ENCODE measurements at regions not wholly inside any gene's neighbourhood (a gene's known extent, or its start where the extent isn't known, plus 50 kb on each side); places are given as distances from the start of the nearest gene placed in this dataset.
"Not testable (repeated sequence)": the region's sequence is repeated elsewhere in the genome, so short reads cannot be mapped to it uniquely, and the experiment has no call there.

- no peak for DNase-seq
Measured at GRCh38 chr5:58357121-58357520, 102.8 kb downstream of the PLK2 start.

DNA sequence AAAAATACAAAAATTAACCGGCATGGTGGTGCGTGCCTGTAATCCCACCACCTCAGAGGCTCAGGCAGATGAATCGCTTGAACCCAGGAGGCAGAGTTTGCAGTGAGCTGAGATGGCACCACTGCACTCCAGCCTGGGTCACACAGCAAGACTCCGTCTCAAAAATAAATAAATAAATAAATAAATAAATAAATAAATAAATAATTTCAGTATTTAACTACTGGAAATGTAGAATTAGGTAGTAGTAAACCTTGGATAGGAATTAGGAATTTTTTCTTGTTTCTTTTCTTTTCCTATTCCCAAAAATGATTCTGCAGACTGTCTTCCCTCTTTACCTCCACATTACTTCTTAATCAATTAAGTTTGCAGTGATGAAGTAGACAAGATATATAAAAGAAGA is 103.2 kb downstream of the PLK2 start:
- DNase-seq = no peak

DNA sequence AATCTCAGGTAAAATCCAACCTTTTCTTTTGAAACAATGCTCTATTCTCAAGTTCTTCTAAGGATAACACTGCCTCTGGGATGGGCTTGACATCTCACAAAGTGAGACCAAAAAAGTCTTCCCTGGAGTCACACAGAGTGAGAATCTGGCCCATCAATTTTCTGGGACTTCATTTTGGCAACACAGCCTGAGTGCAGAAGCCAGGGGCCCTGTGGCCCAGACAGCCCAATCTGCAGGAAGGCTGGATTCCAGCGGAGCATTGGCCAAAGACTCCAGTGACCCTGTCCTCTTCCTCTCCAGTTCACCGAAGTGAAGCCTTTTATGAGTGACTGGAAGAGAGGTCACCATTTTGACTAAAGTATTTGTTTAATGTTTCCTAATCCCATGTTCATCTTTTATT is 105.1 kb downstream of the PLK2 start:
- no peak for DNase-seq

DNA sequence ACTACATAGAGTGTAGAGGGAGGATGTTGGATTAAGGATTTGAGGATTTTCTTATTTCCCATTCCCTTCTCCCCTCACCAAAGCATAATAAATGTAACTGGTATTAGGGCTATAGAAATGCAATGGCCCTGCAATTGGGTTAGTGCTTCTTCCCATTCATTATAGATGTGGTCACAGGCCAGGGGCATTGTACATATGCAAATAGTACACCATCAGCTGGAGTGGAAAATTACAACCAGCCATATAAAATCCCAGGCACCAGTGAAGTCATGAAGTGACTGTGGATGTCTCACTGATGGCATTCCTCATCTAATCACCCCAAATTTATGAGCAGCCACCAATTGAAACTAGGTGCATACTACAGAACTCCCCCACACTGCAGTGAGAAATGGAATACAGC is 105.9 kb downstream of the PLK2 start:
- DNase-seq = no peak

- no peak for DNase-seq
Measured at GRCh38 chr5:58351190-58351589, 108.7 kb downstream of the PLK2 start.

DNA sequence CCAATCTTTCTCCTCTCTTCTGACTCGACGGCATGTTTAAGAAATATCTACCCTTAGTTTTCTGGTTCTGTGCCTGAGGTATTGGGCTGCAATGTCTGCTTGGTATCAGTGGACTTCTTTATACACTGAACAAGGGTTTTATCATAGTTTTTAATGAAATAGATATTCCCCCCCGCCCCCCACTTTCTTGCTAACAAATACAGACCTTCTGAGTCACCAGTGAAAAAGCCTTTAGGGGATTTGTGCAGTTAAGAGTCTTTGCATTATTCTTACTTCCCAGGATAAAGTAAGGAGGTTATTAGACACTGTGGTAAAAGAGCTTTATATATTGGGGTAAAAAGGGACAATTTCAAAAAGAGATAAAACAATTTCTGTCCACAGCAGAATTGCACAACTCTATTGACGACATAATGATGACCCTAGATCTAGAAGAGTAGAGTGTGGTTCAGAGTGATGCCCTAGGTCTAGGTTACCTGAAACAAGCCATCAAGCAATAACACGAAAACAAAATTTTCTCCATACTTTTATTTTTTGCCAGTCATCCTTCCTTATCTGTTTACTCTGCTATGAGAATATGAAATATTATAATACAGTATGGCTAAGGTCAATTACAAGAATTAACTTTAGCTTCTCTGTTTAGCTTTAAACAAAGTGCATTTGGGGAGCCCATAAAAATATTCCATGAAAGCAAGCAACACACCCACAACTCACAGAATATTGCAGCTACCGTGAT is 110.7 kb downstream of the PLK2 start:
- no peak for DNase-seq

GRCh38 chr5:58346041-58346440 is 113.8 kb downstream of the PLK2 start:
- no peak for DNase-seq

DNA sequence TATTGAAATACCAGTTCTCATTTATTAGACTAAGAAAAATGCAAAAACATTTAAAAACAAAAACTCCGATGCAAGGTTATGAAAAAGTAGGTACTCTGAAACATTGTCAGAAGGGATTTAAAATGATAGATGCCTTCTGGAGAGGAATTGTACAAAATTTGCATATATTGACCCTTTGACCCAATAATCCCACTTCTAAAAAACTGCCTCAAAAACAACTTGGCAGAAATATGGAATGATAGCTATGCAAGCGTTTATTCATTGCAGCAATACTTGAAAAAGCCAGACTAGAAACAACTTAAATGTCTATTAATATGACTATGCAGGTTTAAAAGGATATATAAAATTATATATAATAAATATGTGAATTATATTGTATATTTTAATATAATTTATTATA is 118.4 kb downstream of the PLK2 start:
- DNase-seq = no peak

DNA sequence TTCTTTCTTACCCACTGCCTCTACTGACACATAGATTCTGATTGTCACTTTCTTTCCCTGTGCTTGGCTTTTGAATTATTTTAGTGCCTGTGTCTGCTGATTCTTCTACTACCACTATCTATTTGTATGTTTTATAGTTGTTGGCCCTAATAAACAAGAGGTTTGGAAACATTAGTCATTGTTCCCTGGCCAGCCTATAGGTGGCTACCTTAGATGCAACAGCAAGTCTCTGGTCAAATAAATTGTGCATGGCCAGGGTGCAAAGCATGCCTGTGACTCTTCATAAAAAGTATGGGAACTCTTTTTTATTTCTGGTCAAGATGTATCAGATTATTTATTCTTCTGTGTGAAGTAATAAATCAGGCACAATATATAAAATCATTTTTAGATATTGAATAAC is 124.4 kb downstream of the PLK2 start:
- no peak for DNase-seq

GRCh38 chr5:58334035-58334434 is 125.9 kb downstream of the PLK2 start:
- no peak for DNase-seq

DNA sequence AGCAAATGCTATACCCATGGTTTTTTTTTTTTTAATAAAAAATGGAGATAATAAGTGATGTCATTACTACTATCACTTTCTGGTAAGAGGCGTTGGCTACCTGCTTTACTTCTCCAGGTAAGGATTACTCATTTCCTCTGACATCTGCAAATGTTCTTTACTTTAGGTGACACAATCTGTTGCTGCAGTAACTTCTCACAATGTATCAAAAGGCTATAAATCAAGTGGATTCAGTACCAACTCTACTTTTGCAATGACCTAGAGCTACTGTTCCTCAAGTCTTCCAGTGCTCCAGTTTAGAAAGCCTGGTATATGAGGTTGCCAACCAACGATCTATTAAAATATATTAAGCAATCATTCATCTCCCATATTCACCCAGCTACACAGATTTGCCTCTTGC is 129.1 kb downstream of the PLK2 start:
- DNase-seq = no peak

- no peak for DNase-seq
Measured at GRCh38 chr5:58327289-58327688, 132.6 kb downstream of the PLK2 start.

DNA sequence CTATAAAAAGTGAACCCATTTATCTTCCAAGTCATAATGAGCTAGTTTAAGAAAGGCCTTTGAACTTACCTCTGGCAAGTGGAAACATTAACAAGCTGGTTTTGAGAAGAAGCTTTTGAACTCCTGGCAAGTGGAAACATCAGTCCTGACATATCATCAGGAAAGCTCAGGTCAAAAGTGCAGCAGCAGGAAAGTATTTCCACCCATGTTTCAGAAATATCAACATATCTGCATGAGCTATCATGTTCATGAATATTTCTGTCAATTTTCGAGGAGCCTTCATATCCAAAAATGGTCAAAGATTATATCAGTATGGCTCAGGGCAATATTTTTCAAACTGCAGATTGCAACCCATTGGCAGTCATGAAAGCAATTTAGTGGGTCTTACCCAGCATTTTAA is 133.9 kb downstream of the PLK2 start:
- no peak for DNase-seq

GRCh38 chr5:58322453-58322852 is 137.4 kb downstream of the PLK2 start:
- no peak for DNase-seq

- DNase-seq = no peak
Measured at GRCh38 chr5:58318468-58318867, 141.4 kb downstream of the PLK2 start.

- DNase-seq = no peak
Measured at GRCh38 chr5:58317808-58318207, 142.1 kb downstream of the PLK2 start.

- no peak for DNase-seq
Measured at GRCh38 chr5:58317009-58317408, 142.9 kb downstream of the PLK2 start.

- no peak for DNase-seq
Measured at GRCh38 chr5:58315794-58316193, 144.1 kb downstream of the PLK2 start.

DNA sequence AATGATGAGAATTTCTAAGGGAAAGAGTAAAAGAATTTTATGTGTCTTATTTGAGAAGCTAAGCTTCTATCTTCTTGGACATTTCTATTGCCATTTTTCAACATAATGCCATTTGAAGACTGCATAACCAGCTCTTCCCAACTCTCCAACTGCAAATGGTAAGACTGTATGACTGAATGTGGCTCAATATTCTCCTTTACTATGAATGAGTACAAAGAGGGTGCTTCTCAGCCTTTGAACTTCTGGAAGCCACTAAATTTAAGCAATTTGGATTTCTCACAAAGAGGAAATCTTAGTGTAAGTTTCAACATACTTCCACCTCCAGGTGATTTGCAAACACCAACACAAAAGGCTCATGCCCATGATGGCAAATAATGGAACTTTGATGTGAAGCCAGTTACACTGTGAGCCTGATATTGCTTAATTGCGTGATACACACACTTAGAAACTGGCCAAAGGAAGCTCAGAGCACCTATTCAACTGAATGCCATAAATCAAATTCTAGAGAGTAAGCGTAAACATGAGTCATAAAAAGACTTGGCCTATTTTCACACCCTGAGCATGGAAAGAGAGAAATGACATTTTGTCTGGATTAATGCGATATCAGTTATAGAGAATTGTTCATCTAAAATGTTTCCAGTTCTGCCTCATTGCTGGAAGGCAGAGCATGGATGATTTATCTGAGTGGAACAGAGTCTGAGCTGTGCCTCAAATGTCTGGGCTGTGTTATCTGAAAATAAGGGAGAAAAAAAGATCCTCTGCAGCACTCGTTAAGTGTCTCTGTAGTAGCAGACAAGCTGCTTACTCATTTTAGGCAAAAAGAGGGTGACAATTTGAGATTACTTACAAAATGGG is 145.3 kb downstream of the PLK2 start:
- DNase-seq = peak; percentile 8

DNA sequence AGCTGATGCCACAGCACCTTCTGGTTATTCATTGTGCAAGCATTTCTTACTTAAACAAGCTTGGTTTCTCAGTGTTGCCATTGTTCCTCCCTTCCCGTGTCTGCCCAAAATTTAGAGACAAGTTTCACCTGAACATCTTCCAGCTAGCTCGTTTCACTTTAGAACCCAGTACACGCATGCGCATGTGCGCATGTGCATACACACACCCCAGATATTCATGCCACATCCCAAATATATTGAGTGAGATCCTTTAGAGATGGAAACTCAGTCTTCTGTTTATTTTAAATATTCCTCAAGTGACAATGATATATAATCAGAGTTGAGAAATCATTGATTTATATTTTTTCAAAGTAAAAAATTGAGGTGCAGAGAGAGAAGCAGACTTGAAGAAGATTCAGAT is 147.6 kb downstream of the PLK2 start:
- DNase-seq = no peak

DNA sequence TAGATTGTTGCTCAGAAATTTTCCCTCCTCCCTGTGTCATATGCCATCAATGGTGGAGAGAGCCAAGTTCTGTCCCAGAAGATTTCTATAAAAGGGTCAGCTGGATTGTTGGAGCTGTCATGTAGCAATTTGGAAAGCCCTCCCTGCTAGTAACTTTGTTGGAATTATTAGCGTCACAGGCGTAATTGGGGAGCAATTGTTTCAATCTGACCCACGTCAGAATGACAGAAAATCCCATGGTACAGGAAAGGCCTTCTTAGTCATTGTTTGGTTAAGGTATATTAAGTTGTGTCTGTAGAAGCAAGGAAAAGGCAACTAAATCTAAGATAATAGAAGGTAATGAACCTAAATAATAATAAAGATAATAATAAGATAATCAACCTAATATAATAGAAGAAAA is 148.4 kb downstream of the PLK2 start:
- DNase-seq = no peak

- DNase-seq = not testable (repeated sequence)
Measured at GRCh38 chr5:58308384-58308783, 151.5 kb downstream of the PLK2 start.

GRCh38 chr5:58300346-58300895 is 159.5 kb downstream of the PLK2 start:
- no peak for DNase-seq

DNA sequence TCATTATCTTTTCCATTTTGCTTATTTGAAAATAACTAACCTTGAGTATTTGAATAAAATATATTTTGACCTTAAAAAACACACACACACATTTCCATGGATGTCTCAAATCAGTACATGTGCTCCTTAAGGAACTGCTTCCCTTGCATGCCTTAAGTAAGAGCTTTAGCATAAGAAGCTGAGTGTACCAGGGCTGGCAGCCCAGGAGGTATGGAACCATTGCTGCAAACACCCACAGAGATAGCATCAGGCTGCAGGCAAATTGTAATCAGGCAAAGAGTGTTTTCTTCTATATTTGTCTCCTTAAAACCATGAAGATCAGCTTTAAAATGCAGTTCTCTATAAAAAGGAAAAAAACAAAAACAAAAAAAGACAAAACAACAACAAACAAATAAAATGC is 160.6 kb downstream of the PLK2 start:
- no peak for DNase-seq
